ENCODE measurements at regions not wholly inside any gene's neighbourhood (a gene's known extent, or its start where the extent isn't known, plus 50 kb on each side); places are given as distances from the start of the nearest gene placed in this dataset.

DNA sequence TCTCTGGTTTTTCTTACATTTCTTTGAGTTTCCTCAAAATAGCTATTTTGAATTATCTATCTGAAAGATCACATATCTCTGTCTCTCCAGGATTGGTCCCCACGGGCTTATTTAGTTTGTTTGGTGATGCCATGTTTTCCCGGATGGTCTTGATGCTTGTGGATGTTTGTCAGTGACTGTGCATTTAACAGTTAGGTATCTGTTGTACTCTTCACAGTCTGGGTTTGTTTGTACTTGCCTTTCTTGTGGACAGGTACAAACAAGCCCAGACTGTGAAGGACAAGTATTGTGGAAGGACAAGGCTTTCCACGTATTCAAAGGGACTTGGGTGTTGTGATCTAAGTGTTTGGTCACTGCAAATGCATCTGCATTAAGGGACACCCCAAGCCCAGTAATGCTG is 49.9 kb upstream of the TOP1 start:
- no peak for DNase-seq (ENCODE audit: low read depth in 1 of 2, low spot score in 1 of 2)
